Osteoblast (primary cell): ENCODE measurements at regions not wholly inside any gene's neighbourhood (a gene's known extent, or its start where the extent isn't known, plus 50 kb on each side); places are given as distances from the start of the nearest gene placed in this dataset.
A peak's percentile ranks its signal among the peaks of the same experiment; 100 is the strongest.

Experiments
- DNase-seq: peaks from one replicate; pipeline ENCODE4 v3.0.0; 2011; ENCODE audit warnings: low spot score, mixed read lengths; ENCODE audit not compliant: insufficient read length; ENCODE audit errors: missing footprints
- H2AFZ ChIP-seq: 2 replicates; pipeline ENCODE4 v1.6.0; 2011; ENCODE audit warnings: mild to moderate bottlenecking, low read length
- H3K27ac ChIP-seq: 2 replicates; pipeline ENCODE4 v1.5.1; 2011; ENCODE audit warnings: mild to moderate bottlenecking, low read depth, low read length, moderate library complexity
- H3K27me3 ChIP-seq: 2 replicates; pipeline ENCODE4 v1.6.0; 2012; ENCODE audit warnings: mild to moderate bottlenecking, control low read depth, inconsistent platforms, low read length, moderate library complexity; ENCODE audit not compliant: insufficient read depth
- H3K36me3 ChIP-seq: 2 replicates; pipeline ENCODE4 v1.5.1; 2011; ENCODE audit warnings: mild to moderate bottlenecking, low read length, control low read depth, moderate library complexity; ENCODE audit not compliant: insufficient read depth
- H3K4me1 ChIP-seq: 2 replicates; pipeline ENCODE4 v1.5.1; 2011; ENCODE audit warnings: mild to moderate bottlenecking, low read length, control low read depth, moderate library complexity; ENCODE audit not compliant: insufficient read depth
- H3K4me2 ChIP-seq: 2 replicates; pipeline ENCODE4 v1.6.0; 2011; ENCODE audit warnings: mild to moderate bottlenecking, low read length; ENCODE audit not compliant: insufficient read depth
- H3K4me3 ChIP-seq: fragments of 200-600 bp; sonication (generic); 3 replicates; pipeline ENCODE4 v1.5.1; 2012; ENCODE audit warnings: mild to moderate bottlenecking, low read length, inconsistent platforms; ENCODE audit not compliant: insufficient read depth
- H3K79me2 ChIP-seq: 2 replicates; pipeline ENCODE4 v1.6.0; 2012; ENCODE audit warnings: mild to moderate bottlenecking, low read length, control low read depth, inconsistent platforms; ENCODE audit not compliant: insufficient read depth
- H3K9me3 ChIP-seq: 2 replicates; pipeline ENCODE4 v1.5.1; 2011; ENCODE audit warnings: low read depth, low read length, control low read depth
- H4K20me1 ChIP-seq: 2 replicates; pipeline ENCODE4 v1.6.0; 2012; ENCODE audit warnings: mild to moderate bottlenecking, low read length, control low read depth; ENCODE audit not compliant: insufficient read depth
- CTCF ChIP-seq: IDR thresholded peaks from 2 replicates; pipeline ENCODE4 v1.5.1; 2011; ENCODE audit warnings: mild to moderate bottlenecking, low read depth, low read length, moderate library complexity; ENCODE audit errors: extremely low read depth

GRCh38 chr1:115544131-115544530, 97.6 kb upstream of the VANGL1 start:
- H3K36me3 ChIP-seq = no peaks in the 10 kb centered on the region
- peak overlapping the region; percentile 55 for H3K27ac ChIP-seq
- no peaks in the 10 kb centered on the region for H3K27me3 ChIP-seq
- TF ChIP-seq CTCF = no peak
- H2AFZ ChIP-seq = no peak overlapping the region
- H3K4me3 ChIP-seq = no peak overlapping the region
- no peaks in the 10 kb centered on the region for H3K79me2 ChIP-seq
- DNase-seq = no peak
- H3K4me2 ChIP-seq = no peak overlapping the region
- peaks cover 37% of the 10 kb centered on the region for H3K4me1 ChIP-seq
- no peaks in the 10 kb centered on the region for H4K20me1 ChIP-seq
- no peaks in the 10 kb centered on the region for H3K9me3 ChIP-seq

GRCh38 chr1:115543247-115543646, 98.5 kb upstream of the VANGL1 start:
- no peak for DNase-seq
- peak; percentile 6 for TF ChIP-seq CTCF
- H3K9me3 ChIP-seq = no peaks in the 10 kb centered on the region
- H2AFZ ChIP-seq = no peak overlapping the region
- no peaks in the 10 kb centered on the region for H4K20me1 ChIP-seq
- no peak overlapping the region for H3K4me3 ChIP-seq
- H3K36me3 ChIP-seq = no peaks in the 10 kb centered on the region
- no peak overlapping the region for H3K4me2 ChIP-seq
- no peak overlapping the region for H3K27ac ChIP-seq
- H3K27me3 ChIP-seq = no peaks in the 10 kb centered on the region
- no peaks in the 10 kb centered on the region for H3K79me2 ChIP-seq
- H3K4me1 ChIP-seq = peaks cover 46% of the 10 kb centered on the region

- DNase-seq = no peak
Measured at GRCh38 chr1:115539736-115540135, 102.0 kb upstream of the VANGL1 start.

GRCh38 chr1:115539061-115539460, 102.7 kb upstream of the VANGL1 start:
- Histone ChIP-seq H3K4me2 (peak overlapping the region; percentile 38), H3K4me3 (no peak overlapping the region), H2AFZ (no peak overlapping the region), H3K27ac (peak overlapping the region; percentile 71), H3K27me3 (no peaks in the 10 kb centered on the region), H3K36me3 (no peaks in the 10 kb centered on the region), H3K4me1 (peaks cover 22% of the 10 kb centered on the region), H3K79me2 (no peaks in the 10 kb centered on the region), H3K9me3 (no peaks in the 10 kb centered on the region), H4K20me1 (no peaks in the 10 kb centered on the region)
- no peak for DNase-seq
- TF ChIP-seq CTCF = no peak

More at GRCh38 chr1:115539736-115540135, 102.0 kb upstream of the VANGL1 start:
- Histone ChIP-seq H3K27me3 (no peaks in the 10 kb centered on the region), H3K4me1 (peaks cover 25% of the 10 kb centered on the region), H3K36me3 (no peaks in the 10 kb centered on the region), H3K4me3 (no peak overlapping the region), H3K27ac (peak overlapping the region; percentile 71), H4K20me1 (no peaks in the 10 kb centered on the region), H3K79me2 (no peaks in the 10 kb centered on the region), H3K4me2 (no peak overlapping the region), H3K9me3 (no peaks in the 10 kb centered on the region), H2AFZ (no peak overlapping the region)
- no peak for TF ChIP-seq CTCF
